Neural cell (in vitro differentiated cells): ENCODE measurements at regions not wholly inside any gene's neighbourhood (a gene's known extent, or its start where the extent isn't known, plus 50 kb on each side); places are given as distances from the start of the nearest gene placed in this dataset.
"Not testable (repeated sequence)": the region's sequence is repeated elsewhere in the genome, so short reads cannot be mapped to it uniquely, and the experiment has no call there.

Source experiments
- H2AFZ ChIP-seq: fragments of 200-600, 300-800 bp; sonication (generic), shearing (Covaris generic); 2 replicates; pipeline ENCODE4 v1.6.0; 2014; ENCODE audit warnings: low read depth, mild to moderate bottlenecking, antibody characterized with exemption, low read length, moderate library complexity
- H3F3A ChIP-seq: fragments of 200-600 bp; shearing (Covaris generic); 2 replicates; pipeline ENCODE4 v1.6.1; 2016; ENCODE audit warnings: mild to moderate bottlenecking, moderate library complexity, mixed read lengths, antibody characterized with exemption, low read length; ENCODE audit not compliant: insufficient read depth, poor library complexity, severe bottlenecking
- H3K27ac ChIP-seq: fragments of 200-600, 300-800 bp; sonication (generic), shearing (Covaris generic); 2 replicates; pipeline ENCODE4 v1.5.1; 2014; ENCODE audit warnings: mild to moderate bottlenecking, low read length, moderate library complexity
- H3K27me3 ChIP-seq: fragments of 300-800, 200-600 bp; sonication (generic), shearing (Covaris generic); 2 replicates; pipeline ENCODE4 v1.6.0; 2014; ENCODE audit warnings: mild to moderate bottlenecking, low read depth, low read length, moderate library complexity; ENCODE audit not compliant: insufficient read depth
- H3K36me3 ChIP-seq: fragments of 300-800, 200-600 bp; sonication (generic), shearing (Covaris generic); 2 replicates; pipeline ENCODE4 v1.5.1; 2014; ENCODE audit warnings: mild to moderate bottlenecking, antibody characterized with exemption, low read length, moderate library complexity; ENCODE audit not compliant: insufficient read depth
- H3K4me2 ChIP-seq: fragments of 300-800, 200-600 bp; sonication (generic), shearing (Covaris generic); 2 replicates; pipeline ENCODE4 v1.6.0; 2014; ENCODE audit warnings: mild to moderate bottlenecking, low read length
- H3K4me3 ChIP-seq: fragments of 300-800, 200-600 bp; sonication (generic), shearing (Covaris generic); 2 replicates; pipeline ENCODE4 v1.5.1; 2014; ENCODE audit warnings: mild to moderate bottlenecking, low read length, moderate library complexity
- H3K79me2 ChIP-seq: fragments of 200-600 bp; shearing (Covaris generic); replicated peaks from 2 replicates; pipeline ENCODE4 v1.6.0; 2014; ENCODE audit warnings: mild to moderate bottlenecking, low read length, moderate library complexity; ENCODE audit not compliant: insufficient read depth
- H3K9ac ChIP-seq: fragments of 300-800, 200-600 bp; sonication (generic), shearing (Covaris generic); 2 replicates; pipeline ENCODE4 v1.6.1; 2016; ENCODE audit warnings: mild to moderate bottlenecking, low read length, mixed read lengths
- H3K9me2 ChIP-seq: fragments of 200-600 bp; shearing (Covaris generic); 2 replicates; pipeline ENCODE4 v1.6.1; 2016; ENCODE audit warnings: mild to moderate bottlenecking, low read length, mixed read lengths; ENCODE audit not compliant: insufficient read depth
- H3K9me3 ChIP-seq: fragments of 200-600, 300-800 bp; sonication (generic), shearing (Covaris generic); 2 replicates; pipeline ENCODE4 v1.6.1; 2016; ENCODE audit warnings: mild to moderate bottlenecking, mixed run types, low read length, moderate library complexity, mixed read lengths
- H4K20me1 ChIP-seq: fragments of 200-600 bp; shearing (Covaris generic); 2 replicates; pipeline ENCODE4 v1.6.1; 2016; ENCODE audit warnings: mild to moderate bottlenecking, mixed run types; ENCODE audit not compliant: insufficient read depth

DNA sequence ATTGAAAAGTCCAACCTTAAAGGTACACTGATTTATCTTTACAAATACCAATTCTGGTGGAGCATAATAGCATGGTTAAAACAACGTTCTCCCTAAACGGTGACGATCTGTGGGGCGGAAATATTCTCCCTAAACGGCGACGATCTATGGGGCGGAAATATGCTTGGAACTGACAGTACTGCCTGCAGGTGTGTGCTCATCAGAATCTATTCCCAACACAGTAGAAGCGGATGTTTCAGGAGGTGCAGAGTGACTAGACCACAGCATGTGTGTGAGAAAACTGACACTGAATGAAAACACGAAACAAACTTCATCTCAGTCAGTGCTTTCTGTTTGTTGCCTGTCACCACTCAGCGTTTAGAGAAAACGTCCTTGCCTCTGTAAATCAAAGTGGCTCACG lies 210.0 kb downstream of the BANP start:
- H3K36me3 ChIP-seq, H3K27ac ChIP-seq, H3K9me2 ChIP-seq, H2AFZ ChIP-seq, H3K9me3 ChIP-seq, H3F3A ChIP-seq, H4K20me1 ChIP-seq, H3K27me3 ChIP-seq, H3K4me3 ChIP-seq, H3K9ac ChIP-seq, H3K79me2 ChIP-seq, H3K4me2 ChIP-seq: not testable (repeated sequence)

DNA sequence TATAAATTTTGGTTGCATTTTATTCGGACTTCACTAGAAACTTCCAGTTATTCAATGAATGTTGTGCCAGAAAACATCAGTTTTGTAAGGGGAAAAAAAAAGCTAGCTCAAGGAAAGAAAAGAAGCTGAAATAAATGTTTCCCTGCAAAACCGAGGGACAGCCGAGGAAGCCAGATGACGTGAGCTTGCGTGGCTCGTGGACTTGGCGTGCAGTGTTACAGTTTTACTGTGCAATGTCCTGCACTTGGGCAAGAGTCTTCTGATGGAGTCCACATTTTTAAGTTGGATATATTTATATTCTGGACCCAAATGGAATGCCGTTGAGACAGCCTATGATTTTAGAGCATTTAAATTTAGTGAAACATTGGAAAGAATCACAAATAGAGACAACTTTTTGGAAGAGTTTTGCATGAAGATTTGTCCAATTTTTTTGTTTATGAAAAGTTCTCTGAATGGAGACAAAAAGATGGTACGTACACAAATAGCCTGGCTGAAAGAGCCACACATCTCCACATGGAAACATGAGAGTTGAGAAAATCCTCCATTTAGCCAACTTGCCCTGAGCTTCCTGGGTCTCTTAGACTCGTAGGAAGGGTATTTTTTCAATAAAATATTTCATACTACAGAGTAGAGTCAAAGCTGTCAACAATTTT lies 210.5 kb downstream of the BANP start:
- H2AFZ ChIP-seq, H3K4me3 ChIP-seq, H3K9me2 ChIP-seq, H3K36me3 ChIP-seq, H3K4me2 ChIP-seq, H3F3A ChIP-seq, H3K79me2 ChIP-seq, H3K27ac ChIP-seq, H3K27me3 ChIP-seq, H3K9me3 ChIP-seq, H3K9ac ChIP-seq, H4K20me1 ChIP-seq: not testable (repeated sequence)

DNA sequence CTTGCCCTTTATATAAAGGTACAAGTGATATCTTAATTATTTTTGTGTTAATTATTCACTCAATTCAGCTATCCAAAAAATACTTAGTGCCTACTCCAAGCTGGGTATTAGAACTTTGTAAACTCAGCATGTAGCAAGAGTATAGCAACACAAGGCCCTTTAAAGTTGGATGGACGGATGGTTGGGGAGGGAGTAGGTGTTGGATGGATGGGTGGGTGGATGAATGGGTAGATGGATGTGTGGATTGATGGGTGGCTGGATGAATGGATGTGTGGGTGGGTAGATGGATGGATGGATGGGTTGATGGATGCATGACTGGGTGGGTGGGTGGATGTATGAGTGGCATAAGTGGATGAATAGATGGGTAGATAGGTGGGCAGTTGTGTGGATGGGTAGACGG lies 211.5 kb downstream of the BANP start:
- not testable (repeated sequence) for H3K9me3 ChIP-seq, H3K27ac ChIP-seq, H3F3A ChIP-seq, H3K4me2 ChIP-seq, H3K36me3 ChIP-seq, H3K27me3 ChIP-seq, H3K9ac ChIP-seq, H2AFZ ChIP-seq, H3K79me2 ChIP-seq, H3K9me2 ChIP-seq, H4K20me1 ChIP-seq, H3K4me3 ChIP-seq

DNA sequence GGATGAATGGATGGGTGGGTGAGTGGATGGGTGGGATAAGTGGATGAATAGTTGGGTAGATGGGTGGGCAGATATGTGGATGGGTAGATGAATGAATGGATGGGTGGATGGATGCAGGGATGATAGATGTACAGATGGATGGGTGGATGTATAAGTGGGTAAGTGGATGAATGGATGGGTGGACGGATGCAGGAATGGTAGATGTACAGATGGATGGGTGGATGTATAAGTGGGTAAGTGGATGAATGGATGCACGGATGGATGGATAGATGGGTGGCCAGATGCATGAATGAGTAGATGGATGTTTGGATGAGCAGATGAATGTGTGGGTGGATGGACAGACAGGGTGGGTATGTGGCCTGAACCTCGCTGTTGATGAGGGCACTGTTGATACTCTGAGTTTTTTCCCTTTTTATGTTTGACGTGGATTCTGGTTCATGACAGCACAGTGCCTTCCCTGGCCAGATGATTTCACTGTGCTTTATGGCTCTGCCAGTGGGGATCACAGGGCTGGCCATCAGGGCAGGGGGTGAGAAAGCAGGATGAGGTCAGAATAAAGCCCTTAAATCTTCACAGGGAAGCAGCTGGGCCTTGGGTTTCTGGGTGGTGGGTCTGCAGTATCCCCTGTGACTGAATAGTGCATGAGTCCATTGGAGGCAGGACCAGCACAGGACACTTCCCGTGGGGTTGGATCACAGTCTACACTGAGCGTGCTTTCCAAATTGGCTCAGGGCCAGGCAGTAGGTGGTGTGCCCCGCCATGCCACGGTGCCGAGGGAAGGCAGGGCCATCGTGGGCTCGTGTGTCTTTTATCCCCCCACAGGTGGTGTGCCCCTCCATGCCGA lies 213.2 kb downstream of the BANP start:
- not testable (repeated sequence) for H3K9me3 ChIP-seq, H3K4me3 ChIP-seq, H3K79me2 ChIP-seq, H3K36me3 ChIP-seq, H3K9me2 ChIP-seq, H3K27me3 ChIP-seq, H3K27ac ChIP-seq, H2AFZ ChIP-seq, H3K9ac ChIP-seq, H3K4me2 ChIP-seq, H4K20me1 ChIP-seq, H3F3A ChIP-seq

DNA sequence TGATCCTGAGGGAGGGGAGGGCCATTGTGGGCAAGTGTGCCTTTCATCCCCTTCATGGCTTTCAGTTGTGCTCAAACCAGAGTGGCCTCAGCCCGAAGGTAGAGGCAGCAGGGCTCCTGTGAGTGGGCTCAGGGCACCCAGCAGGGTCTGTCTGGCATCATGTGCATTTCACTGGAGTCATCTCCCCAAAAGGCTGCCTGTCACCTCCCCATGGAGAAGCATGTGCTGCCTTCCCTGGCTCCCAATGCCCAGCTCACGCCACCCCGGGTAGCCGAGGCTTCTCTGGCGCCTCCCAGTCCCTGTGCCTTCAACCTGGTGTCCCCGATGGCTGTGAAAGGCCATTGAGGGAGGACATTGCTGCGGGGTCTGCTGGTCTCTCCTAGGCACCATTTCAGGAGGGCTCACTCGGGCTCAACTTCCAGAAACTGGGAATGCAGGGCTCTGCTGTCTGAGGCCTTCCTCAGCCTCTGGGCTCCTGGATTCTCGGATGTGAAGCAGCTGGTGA lies 213.9 kb downstream of the BANP start:
- not testable (repeated sequence) for H3K4me2 ChIP-seq, H3K9me3 ChIP-seq, H3F3A ChIP-seq, H2AFZ ChIP-seq, H4K20me1 ChIP-seq, H3K9ac ChIP-seq, H3K4me3 ChIP-seq, H3K27ac ChIP-seq, H3K9me2 ChIP-seq, H3K79me2 ChIP-seq, H3K27me3 ChIP-seq, H3K36me3 ChIP-seq

DNA sequence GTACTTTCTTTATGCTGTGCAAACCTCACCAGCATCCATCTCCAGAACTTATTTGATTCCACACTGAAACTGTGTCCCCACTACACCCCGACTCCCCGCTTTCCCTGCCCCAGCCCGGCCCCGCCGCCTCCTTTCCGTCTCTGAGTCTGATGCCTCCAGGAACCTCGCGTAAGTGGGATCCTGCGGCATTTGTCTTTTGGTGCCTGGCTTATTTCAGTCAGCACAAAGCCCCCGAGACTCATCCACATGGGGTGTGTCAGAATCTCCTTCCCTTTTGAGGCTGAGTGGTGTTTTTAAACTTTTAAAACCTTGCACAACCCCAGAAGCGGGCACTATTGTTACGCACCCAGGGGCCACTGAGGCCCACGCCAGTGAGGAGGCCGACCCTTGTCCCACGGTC lies 214.4 kb downstream of the BANP start:
- H3K79me2 ChIP-seq, H3K27ac ChIP-seq, H3K4me2 ChIP-seq, H3K9me3 ChIP-seq, H3K9me2 ChIP-seq, H2AFZ ChIP-seq, H3K4me3 ChIP-seq, H3K36me3 ChIP-seq, H4K20me1 ChIP-seq, H3K9ac ChIP-seq, H3K27me3 ChIP-seq, H3F3A ChIP-seq: not testable (repeated sequence)

DNA sequence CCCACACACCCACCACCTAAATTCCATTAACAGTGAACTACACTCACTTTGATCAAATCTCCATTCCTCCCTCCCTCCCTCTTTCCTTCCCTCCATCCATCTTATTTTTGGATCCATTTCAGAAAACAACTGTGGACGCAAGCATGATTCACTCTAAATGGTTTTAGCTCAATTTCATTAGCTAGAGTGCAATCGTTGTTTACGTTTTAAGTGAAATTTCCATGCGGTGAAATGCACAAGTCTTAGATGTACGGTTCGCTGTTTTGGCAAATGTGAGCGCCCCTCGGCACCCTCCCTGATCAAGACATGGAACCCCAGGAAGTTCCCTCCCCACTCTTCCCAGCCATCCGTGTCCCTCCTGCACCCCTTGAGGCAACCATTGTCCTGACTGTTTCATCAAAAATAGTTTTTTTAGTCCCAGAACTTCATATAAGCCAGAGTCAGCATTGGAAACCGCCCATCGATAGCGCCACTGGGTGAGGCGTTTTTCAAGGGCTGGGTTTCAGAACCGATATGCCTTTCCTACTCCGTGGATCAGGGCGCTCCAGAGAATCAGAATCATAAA lies 215.1 kb downstream of the BANP start:
- not testable (repeated sequence) for H3K27ac ChIP-seq, H3K4me3 ChIP-seq, H3K9me2 ChIP-seq, H3F3A ChIP-seq, H4K20me1 ChIP-seq, H3K9ac ChIP-seq, H3K79me2 ChIP-seq, H3K9me3 ChIP-seq, H3K27me3 ChIP-seq, H3K36me3 ChIP-seq, H2AFZ ChIP-seq, H3K4me2 ChIP-seq
